GM21723 (cell line): ENCODE measurements at regions not wholly inside any gene's neighbourhood (a gene's known extent, or its start where the extent isn't known, plus 50 kb on each side); places are given as distances from the start of the nearest gene placed in this dataset.

ENCODE experiments used
- ATAC-seq: cut with Tn5 transposase; IDR thresholded peaks from one replicate; pipeline ENCODE4 v1.9.1; 2021; ENCODE audit warnings: mild to moderate bottlenecking, moderate library complexity; ENCODE audit not compliant: unreplicated experiment

GRCh38 chr2:223222397-223222796, 170.4 kb downstream of the KCNE4 start:
- ATAC-seq = no peak

GRCh38 chr2:223223156-223223555, 171.2 kb downstream of the KCNE4 start:
- no peak for ATAC-seq

- ATAC-seq = no peak
Observed at GRCh38 chr2:223225266-223225665, 173.3 kb downstream of the KCNE4 start.

GRCh38 chr2:223226264-223226663, 174.3 kb downstream of the KCNE4 start:
- ATAC-seq = no peak

GRCh38 chr2:223227338-223227737, 175.3 kb downstream of the KCNE4 start:
- no peak for ATAC-seq

GRCh38 chr2:223228871-223229270, 176.9 kb downstream of the KCNE4 start:
- no peak for ATAC-seq

- no peak for ATAC-seq
Observed at GRCh38 chr2:223230352-223230751, 178.4 kb downstream of the KCNE4 start.

GRCh38 chr2:223232285-223232684, 180.3 kb downstream of the KCNE4 start:
- no peak for ATAC-seq

- ATAC-seq = no peak
Observed at GRCh38 chr2:223232896-223233295, 180.9 kb downstream of the KCNE4 start.

- ATAC-seq = no peak
Observed at GRCh38 chr2:223235986-223236385, 184.0 kb downstream of the KCNE4 start.

GRCh38 chr2:223238301-223238700, 186.3 kb downstream of the KCNE4 start:
- ATAC-seq = no peak

GRCh38 chr2:223243233-223243632, 191.2 kb downstream of the KCNE4 start:
- no peak for ATAC-seq

- no peak for ATAC-seq
Observed at GRCh38 chr2:223247136-223247535, 195.1 kb downstream of the KCNE4 start.

- no peak for ATAC-seq
Observed at GRCh38 chr2:223251656-223252229, 199.8 kb downstream of the KCNE4 start.

- no peak for ATAC-seq
Observed at GRCh38 chr2:223260681-223261080, 208.7 kb downstream of the KCNE4 start.

GRCh38 chr2:223262946-223263345, 211.0 kb downstream of the KCNE4 start:
- ATAC-seq = no peak

GRCh38 chr2:223264541-223265193, 212.7 kb downstream of the KCNE4 start:
- ATAC-seq = no peak

GRCh38 chr2:223267160-223267951, 215.4 kb downstream of the KCNE4 start:
- no peak for ATAC-seq

GRCh38 chr2:223269386-223269785, 217.4 kb downstream of the KCNE4 start:
- no peak for ATAC-seq

GRCh38 chr2:223270548-223270947, 218.6 kb downstream of the KCNE4 start:
- ATAC-seq = no peak

- ATAC-seq = no peak
Observed at GRCh38 chr2:223273995-223274394, 222.0 kb downstream of the KCNE4 start.

GRCh38 chr2:223282221-223282620, 230.2 kb downstream of the KCNE4 start:
- ATAC-seq = no peak
